ENCODE measurements at regions not wholly inside any gene's neighbourhood (a gene's known extent, or its start where the extent isn't known, plus 50 kb on each side); places are given as distances from the start of the nearest gene placed in this dataset.
"Not testable (repeated sequence)": the region's sequence is repeated elsewhere in the genome, so short reads cannot be mapped to it uniquely, and the experiment has no call there.

DNA sequence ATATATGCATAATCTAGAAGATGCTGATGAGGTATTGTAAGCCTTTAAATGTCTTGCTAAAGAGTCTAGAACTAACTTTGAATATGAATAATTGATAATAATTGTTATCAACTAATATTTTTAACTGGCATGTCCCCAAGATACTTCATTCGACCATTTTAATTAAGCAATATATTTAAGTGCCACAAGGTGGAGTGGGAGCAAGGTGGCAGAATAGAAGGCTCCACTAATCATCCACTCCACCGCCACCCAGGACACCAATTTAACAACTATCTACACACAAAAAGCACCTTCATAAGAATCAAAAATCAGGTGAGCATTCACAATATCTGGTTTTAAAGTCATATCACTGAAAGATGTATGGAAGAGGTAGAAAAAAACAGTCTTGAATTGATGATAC is 409.6 kb downstream of the SEC23A start:
- DNase-seq, result no peak

DNA sequence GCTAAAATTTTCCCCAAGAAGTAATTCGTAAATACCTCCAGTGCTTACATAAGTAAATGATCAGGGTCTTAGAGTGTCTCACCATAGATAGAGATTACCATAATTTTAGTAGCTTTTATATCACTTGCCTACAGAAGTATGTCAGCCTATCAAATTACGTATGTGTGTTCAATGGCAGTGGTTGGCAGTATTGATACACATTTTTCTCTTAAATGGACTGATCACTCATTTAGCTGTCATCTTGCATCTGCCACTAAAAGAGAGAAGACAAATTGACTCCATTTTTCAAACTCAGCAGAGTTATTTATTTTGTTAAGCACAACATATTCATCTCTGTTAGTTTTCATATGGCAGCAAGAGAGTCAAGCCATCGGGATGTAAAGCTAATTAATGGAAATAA is 413.1 kb upstream of the CLEC14A start:
- DNase-seq, result no peak

DNA sequence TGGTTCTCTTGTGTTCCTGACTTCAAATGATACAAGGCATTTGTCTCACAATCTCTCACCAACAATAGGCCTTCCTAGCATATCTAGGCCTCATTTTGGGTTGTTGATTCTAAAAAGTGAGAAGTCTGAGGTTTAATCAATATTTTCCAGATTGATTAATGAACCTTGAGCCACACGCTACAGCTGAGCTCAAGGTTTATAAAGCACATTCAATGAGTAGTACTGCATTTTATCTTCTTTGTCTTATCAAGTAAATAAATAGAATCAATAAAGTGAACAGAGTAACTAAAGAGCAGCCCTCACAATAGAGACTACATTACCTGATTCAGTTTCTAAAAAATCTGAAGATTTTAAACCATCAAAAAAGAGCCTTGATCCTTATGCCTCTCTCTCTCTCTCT is 407.5 kb upstream of the CLEC14A start:
- no peak for DNase-seq

DNA sequence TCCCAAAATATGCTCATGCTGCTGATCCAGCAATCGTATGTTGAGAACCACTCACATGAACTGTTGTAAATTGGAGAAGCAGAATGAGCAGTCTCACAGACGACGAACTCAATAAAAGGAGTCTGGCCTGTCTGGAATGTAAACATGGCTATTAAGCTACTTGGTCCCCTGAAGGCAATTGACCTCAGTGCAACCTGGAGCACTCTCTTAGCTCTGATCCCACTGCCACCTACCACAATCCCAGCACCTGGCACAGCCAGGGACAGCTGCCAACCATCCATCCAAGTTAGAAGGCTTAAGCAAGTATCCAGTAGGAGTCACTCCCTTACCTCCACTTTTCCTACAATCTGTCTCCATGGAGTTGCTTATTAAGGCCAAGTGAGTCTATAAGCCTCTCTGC is 406.9 kb upstream of the CLEC14A start:
- DNase-seq, result no peak

DNA sequence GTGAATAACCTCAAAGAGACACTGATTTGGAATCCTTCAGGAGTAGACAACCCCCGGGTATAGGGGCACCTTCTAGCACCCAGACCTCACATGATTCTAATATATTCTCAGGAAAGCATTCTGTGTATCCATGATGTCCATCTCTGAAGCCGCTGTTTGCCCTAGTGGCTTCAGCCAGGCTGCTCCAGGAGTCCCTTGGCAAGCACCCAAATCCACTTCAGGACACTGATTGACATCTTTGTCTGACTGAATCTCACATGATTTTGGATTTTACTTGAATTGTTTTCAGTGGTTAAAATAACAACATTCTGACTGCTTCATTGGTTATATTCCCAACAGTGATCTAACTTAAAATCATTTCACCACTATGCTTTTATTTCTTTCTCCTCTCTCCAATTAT is 390.5 kb upstream of the CLEC14A start:
- no peak for DNase-seq

DNA sequence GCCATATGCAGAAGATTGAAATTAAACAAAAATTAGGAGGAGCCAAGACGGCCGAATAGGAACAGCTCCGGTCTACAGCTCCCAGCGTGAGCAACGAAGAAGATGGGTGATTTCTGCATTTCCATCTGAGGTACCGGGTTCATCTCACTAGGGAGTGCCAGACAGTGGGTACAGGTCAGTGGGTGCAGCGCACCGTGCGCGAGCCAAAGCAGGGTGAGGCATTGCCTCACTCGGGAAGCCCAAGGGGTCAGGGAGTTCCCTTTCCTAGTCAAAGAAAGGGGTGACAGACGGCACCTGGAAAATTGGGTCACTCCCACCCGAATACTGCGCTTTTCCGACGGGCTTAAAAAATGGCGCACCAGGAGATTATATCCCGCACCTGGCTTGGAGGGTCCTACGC is 379.0 kb upstream of the CLEC14A start:
- not testable (repeated sequence) for DNase-seq

DNA sequence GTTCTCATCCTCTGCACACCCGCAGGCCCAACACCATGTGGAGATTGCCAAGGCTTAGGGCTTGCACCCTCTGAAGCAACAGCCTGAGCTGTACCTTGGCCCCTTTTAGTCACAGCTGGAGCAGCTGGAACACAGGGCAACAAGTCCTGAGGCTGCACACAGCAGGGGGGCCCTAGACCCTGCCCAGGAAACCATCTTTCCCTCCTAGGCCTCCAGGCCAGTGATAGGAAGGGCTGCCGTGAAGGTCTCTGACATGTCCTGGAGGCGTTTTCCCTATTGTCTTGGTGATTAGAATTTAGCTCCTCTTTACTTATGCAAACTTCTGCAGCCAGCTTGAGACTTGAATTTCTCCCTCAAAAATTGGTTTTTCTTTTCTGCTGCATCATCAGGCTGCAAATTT is 373.5 kb upstream of the CLEC14A start:
- no peak for DNase-seq

DNA sequence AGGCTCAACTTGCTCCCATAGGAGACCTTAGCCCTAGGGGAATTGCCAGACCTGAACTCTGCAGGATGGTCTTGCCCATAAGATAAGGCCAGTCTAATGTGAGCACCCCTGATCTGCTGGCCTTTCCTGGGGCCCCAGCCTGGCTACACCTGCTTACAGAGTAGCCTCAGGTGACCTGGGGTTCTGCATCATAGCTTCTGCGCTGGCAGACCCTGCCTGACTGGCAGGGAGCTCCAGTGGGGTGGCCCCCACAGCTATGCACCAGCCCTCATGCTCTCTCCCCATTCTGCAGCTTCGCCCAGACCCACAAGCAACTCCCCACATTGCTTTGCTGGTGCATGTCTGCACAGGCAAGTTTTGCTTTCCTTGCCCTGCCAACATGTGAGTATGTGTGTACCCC is 371.3 kb upstream of the CLEC14A start:
- no peak for DNase-seq

DNA sequence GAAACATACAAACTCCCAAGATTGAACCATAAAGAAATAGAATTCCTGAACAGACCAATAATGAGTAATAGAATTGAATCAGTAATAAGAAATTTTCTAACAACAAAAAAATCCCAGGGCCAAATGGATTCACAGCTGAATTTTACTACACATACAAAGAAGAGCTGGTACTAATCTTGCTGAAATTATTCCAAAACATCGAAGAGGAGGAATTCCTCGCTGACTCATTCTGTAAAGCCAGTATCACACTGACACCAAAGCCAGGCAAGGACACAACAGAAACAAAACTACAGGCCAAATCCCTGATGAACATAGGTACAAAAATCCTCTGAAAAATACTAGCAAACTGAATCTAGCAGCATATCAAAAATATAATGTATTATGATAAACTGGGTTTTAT is 367.8 kb upstream of the CLEC14A start:
- DNase-seq, result no peak

DNA sequence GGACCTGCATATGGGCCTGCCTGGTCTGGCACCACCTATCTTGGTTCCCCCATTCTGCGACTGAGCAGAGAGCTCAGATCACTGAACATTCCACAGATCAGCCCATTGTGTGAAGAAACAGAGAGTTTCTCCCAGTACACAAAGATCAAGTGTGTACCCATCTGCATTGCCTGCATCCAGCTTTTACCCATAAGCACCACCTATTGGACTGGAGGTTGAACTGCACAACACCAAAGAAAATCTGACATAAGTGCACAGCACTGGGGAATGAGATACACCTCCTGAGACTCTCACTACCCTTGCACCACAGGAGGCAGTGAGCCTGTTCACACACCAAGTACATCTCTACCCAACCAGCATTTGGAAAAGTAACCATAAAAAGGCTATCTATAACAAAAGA is 362.6 kb upstream of the CLEC14A start:
- DNase-seq, result no peak

DNA sequence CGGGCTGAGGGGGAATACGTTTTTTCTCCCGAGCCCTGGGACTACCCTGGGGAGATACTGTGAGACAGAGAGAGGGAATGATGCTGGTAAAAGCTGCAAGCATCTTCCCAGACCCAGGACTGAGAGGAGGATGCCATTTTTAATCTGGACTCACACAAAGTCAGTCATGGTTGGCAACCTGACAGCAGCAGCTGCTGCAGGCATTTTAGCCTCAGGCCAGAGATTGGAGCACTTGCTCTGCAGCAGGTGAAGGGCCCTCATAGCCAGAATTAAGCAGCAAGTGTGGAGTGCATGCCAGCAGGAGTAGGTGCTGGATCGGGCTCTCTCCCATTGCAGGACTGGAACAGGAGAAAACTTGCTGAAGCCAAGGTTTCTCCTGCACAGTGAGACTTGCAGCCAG is 361.1 kb upstream of the CLEC14A start:
- no peak for DNase-seq

DNA sequence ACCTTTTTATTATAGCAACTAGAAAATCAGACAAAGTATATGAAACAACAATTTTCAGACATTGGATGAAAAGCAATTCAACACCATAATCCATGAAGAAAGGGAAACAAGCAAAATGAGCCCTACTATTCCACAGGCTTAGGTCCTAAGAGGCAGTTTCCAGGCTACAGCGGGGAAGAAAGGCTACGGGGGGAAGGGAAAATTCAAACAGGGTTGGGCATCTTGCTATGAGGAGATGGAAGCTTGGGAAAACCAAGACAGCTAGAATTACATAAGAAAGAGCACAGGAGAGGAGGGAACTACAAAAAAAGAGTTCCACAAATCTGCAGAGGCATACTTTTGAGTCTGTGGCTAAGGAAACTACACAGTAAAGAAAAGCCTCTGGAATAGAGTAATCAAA is 356.0 kb upstream of the CLEC14A start:
- no peak for DNase-seq

DNA sequence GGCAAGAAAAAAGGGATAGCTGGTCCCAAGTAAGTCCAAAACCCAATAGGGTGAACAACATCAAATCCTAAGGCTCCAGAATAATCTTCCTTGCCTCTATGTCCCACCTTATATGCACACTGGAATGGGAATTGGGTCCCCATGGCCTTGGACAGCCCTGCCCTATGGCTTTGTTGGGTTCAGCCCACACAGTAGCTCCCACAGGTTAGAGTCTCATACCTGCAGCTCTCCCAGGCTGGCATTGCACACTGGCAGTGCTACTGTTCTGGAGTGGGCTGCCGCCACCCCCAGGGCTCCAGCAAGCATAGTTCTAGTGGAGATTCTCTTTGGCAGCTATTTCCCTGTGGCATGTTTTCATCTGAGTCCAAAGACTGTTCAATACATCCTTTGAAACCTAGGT is 352.4 kb upstream of the CLEC14A start:
- no peak for DNase-seq

DNA sequence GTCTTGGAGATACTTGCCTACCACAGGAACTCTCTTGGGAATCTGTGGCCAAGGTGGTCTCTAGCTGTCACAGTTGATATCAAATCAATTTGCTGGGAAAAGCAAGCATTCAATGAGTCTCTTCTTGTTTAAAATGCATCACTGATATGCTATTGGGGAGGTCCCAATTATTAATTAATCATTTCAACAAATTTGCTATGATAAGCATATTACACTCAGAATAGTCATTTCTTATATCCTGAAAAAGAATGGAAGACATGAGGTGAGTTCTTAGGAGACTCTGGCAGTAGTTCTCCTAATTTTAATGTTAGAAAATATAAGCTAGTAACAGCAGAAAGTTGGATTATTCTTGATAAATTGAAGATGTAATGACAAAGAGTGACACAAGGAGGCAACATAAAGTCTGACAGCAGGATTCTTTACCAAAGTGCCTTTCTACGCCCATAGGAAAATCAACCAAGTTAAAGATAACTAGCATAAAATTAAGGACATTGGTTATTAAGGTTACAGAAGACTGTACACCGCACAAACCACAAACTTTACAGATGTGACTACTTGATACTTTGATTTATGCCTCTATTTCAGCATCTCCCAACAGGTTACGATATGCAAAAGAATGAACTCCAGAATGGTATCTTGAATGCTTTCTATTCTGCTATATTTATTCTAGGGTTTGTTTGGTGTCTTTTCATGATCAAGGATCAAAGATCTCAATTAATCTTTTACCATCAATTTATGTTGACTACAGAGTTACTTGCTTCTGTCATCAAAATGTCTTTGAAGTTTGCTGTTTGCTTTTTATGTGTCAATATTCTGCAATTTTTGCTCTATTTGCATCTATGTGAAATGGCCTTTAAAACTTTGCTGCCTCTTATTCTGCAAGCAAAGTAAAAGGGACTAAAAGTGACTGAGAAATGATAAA is 349.6 kb upstream of the CLEC14A start:
- DNase-seq, result no peak

DNA sequence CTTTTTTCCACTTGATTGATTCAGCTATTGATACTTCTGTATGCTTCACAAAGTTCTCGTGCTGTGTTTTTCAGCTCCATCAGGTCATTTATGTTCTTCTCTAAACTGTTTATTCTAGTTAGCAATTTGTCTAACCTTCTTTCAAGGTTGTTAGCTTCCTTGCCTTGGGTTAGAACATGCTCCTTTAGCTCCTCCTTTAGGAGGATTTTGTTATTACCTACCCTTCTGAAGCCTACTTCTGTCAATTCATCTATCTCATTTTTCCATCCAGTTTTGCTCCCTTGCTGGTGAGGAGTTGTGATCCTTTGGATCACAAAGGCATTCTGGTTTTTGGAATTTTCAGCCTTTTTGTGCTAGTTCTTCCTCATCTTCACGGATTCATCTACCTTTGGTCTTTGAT is 344.7 kb upstream of the CLEC14A start:
- not testable (repeated sequence) for DNase-seq

DNA sequence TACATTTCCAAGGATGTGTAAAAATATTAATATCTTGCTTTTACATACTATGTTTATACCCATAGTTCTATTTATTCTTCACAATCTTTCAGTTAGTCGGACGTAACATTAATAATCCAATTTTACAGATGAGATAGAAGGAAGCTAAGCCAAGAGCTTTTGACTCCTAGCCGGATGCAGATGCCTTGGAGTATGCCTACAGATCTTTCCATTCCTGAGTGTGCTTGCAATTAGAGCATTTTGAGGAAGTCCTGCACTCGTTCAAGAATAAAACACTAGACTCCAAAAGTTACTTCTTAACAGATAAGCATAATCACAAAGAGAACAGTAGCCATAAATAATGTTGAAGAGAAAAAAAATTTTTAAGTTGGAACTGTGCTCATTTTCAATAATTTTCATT is 337.6 kb upstream of the CLEC14A start:
- no peak for DNase-seq

DNA sequence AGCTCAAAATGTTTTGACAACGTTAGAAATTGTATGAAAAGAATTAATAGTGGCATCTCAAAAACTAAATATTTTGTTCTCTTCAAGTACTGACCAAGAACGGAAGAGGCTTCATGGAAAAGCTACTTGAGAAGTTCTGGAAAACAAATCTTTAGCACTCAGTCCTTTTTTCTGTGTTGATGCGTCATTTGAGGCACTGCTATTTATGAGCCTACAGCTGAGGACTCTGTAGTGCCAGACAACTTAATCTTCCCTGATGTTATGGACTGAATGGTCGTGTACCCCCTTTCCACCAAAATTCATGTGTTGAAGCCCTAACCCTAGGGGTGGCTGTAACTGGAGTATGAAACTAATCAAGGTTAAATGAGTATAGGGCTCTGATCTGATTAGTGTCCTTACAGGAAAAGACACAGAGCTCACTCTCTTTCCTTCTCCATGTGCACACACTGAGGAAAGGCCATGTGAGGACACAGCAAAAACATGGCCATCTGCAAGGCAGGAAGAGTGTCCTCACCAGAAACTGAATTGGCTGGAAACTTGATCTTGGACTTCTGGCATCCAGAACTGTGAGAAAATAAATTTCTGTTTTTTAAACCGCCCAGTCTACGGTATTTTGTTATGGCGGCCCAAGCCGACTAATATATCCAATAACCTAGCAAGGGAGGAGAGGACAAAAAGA is 337.0 kb upstream of the CLEC14A start:
- DNase-seq, result no peak

DNA sequence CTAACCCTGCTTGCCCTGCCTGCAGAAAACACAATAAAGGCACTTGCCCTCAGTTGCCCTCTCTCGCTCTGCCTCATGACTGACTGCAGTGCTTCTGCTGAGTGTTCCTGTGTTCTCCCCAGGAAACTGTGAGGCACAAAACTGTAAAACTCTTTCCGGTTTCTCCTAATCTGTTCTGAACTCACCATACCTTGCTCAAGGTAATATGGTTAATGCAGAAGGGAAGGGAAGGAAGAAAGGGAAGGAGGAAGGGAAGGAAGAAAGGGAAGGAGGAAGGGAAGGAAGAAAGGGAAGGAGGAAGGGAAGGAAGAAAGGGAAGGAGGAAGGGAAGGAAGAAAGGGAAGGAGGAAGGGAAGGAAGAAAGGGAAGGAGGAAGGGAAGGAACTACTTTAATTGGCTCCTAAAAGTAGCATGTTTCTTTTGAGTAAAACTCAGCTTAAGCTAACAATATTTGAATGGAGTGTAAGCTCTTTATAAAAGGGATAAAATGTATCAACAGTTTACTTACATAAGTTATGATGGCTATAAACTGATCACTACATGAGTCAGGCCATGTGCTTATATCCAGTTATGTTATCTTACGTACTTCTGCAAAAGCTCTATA is 334.0 kb upstream of the CLEC14A start:
- no peak for DNase-seq

DNA sequence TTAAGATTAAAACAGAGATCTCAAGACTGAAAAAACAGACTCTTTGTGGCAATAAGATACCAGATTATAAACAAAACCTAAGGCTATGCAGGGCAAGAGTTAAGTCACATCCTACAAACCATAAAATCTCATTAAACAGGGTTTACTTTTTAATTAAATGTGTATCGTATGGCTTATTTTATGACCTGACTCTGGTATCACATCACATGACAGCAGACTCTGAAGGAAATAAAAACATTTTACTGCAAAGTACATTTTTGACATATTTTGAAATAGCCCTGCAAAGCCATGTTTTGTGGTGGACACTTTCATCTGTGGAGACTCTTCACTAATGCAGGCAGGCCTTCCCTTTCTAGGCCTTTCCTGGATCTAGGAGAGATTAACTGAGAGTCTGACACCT is 327.6 kb upstream of the CLEC14A start:
- no peak for DNase-seq

DNA sequence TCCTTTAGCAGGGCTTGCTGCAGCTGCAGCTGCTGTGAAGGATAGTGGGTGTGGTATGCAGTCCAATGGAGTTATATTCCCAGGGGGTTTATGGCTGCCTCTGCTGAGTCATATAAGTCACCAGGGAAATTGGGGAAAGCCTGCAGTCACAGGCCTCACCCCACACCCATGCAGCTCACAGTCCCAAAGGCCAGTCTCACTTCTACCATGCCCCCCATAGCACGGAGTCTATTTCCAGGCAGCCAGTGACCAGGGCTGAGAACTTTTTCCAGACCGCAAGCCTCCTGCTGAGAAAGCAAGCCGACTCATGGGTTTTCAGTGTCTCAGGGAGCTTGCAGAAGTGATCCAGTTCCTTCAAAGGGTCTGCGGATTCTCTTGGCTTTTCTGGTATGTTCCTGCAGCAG is 322.4 kb upstream of the CLEC14A start:
- no peak for DNase-seq

DNA sequence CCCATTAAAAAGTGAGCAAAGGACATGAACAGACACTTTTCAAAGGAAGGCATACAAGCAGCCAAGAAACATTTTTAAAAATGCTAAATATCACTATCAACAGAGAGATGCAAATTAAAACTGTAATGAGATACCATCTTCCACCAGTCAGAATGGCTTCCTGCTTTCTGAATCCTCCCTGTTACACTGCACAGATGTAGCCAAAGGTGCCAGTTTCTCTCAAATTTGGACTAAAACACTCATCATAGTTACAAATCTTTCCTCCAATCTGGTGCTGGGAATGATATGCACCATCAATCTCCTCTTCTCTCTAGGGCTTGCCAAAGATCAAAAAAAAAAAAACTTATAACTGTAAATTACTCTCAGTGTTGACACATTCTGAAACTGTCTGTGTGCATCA is 311.8 kb upstream of the CLEC14A start:
- DNase-seq, result no peak

DNA sequence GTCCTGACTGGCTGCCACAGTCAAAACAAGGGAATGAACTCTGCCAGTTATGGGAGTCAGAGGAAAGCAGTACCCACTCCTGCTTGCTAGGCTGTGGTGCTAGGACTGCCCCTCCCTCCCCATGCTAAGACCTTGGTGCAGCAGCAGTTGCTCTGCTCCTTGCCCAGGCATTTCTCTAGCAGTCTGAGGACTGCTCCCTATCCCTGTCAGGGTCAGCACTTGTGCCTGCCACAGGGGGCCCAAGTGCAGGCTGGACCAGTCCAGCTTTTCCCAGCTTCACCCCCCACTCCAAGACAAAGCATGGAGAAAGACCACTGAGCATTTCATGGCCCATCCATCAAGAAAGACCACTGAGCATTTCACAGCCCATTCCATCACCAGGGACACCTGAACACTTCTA is 305.8 kb upstream of the CLEC14A start:
- no peak for DNase-seq

DNA sequence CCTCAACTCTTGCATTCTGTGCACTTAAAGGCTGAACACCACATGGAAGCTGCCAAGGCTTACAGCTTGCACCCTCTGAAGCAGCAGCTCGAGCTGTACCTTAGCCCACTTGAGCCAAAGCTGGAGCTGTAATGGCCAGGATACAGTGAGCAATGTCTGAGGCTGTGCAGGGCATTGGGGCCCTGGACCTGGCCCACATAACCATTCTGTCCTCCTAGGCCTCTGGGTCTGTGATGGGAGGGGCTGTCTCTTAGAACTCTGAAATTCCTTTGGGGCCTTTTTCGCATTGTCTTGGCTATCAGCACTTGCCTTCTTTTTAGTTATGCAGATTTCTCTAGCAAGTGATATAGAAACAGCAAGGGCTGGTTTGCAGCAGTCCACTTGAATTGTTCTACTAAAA is 303.8 kb upstream of the CLEC14A start:
- DNase-seq, result no peak

DNA sequence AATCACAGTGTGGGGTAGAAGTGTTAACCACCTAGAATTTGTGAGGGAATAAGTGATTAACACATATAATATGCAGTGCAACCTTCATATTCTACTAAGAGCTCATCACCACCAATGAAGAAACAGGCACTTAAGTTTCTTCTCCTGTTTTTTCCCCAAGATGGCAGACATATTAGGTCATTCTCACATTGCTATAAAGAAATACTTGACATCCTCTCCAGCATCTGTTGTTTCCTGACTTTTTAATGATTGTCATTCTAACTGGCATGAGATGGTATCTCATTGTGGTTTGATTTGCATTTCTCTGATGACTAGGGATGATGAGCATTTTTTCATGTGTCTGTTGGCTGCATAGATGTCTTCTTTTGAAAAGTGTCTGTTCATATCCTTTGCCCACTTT is 301.5 kb upstream of the CLEC14A start:
- DNase-seq, result not testable (repeated sequence)
